ENCODE measurements at regions not wholly inside any gene's neighbourhood (a gene's known extent, or its start where the extent isn't known, plus 50 kb on each side); places are given as distances from the start of the nearest gene placed in this dataset.

GRCh38 chr2:138329162-138329561, 172.4 kb upstream of the SPOPL start:
- TF ChIP-seq EP300 (IDR thresholded peaks at IDR 0.05) (no peak), CTCF (IDR thresholded peaks at IDR 0.05) (no peak), POLR2A (IDR thresholded peaks at IDR 0.05) (no peak), POLR2AphosphoS5 (IDR thresholded peaks at IDR 0.05) (no peak)
